SU-DHL-6 (cell line): ENCODE measurements at regions not wholly inside any gene's neighbourhood (a gene's known extent, or its start where the extent isn't known, plus 50 kb on each side); places are given as distances from the start of the nearest gene placed in this dataset.

Experiments used
- EZH2phosphoT487 ChIP-seq: fragments of 200-600 bp; sonication (generic), shearing (Covaris generic); conservative IDR thresholded peaks from 2 replicates; pipeline ENCODE4 v1.6.1; 2018; ENCODE audit warnings: mild to moderate bottlenecking, antibody characterized with exemption, low read length, moderate library complexity, mixed read lengths
- TF ChIP-seq, protein P1 (sequence below): fragments of 200-600 bp; sonication (generic); IDR thresholded peaks from one replicate; pipeline ENCODE4 v1.5.1; 2017; ENCODE audit warnings: antibody characterized with exemption, mild to moderate bottlenecking, low read length, moderate library complexity; ENCODE audit not compliant: insufficient read depth, poor library complexity, severe bottlenecking

DNA sequence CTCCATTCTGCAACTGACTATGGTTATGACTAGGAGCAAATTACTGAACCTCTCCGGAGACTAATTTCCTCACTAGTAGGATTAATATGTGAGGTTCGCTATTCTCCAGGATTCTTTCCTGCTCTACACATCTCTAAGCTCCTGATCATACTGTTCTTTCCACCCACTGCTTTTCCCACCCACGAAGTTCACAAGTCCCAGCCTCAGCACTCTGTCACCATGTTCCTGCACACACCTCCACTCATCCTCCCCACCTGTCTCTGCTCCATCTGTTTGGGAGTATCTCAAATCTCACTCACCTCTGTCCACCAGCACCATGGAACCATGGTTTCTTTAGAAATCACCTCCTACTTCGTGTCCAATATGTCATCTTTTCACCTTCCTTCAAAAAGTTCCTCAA is 185.3 kb downstream of the LRATD1 start:
- TF ChIP-seq, protein P1, sequence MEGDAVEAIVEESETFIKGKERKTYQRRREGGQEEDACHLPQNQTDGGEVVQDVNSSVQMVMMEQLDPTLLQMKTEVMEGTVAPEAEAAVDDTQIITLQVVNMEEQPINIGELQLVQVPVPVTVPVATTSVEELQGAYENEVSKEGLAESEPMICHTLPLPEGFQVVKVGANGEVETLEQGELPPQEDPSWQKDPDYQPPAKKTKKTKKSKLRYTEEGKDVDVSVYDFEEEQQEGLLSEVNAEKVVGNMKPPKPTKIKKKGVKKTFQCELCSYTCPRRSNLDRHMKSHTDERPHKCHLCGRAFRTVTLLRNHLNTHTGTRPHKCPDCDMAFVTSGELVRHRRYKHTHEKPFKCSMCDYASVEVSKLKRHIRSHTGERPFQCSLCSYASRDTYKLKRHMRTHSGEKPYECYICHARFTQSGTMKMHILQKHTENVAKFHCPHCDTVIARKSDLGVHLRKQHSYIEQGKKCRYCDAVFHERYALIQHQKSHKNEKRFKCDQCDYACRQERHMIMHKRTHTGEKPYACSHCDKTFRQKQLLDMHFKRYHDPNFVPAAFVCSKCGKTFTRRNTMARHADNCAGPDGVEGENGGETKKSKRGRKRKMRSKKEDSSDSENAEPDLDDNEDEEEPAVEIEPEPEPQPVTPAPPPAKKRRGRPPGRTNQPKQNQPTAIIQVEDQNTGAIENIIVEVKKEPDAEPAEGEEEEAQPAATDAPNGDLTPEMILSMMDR: no peak
- no peak for TF ChIP-seq EZH2phosphoT487
